PC-9 (cell line): ENCODE measurements at regions not wholly inside any gene's neighbourhood (a gene's known extent, or its start where the extent isn't known, plus 50 kb on each side); places are given as distances from the start of the nearest gene placed in this dataset.

Source experiments
- BruUV-seq: library from RNA; stranded (reverse); fragments of 400-500 nt; replicated peaks from 2 replicates; lab custom pipeline; 2021; lab: Mats Ljungman, UMichigan
- CTCF ChIA-PET: fragments of 300-600 bp; sonication (Branson Sonifier 250); formaldehyde crosslinking; loops from one replicate; lab custom pipeline; 2022; ENCODE audit warnings: antibody characterized with exemption; lab: Charles Lee
- POLR2A ChIA-PET: fragments of 300-600 bp; sonication (Branson Sonifier 250); formaldehyde crosslinking; loops from one replicate; lab custom pipeline; 2022; ENCODE audit warnings: antibody characterized with exemption; ENCODE audit not compliant: unreplicated experiment; lab: Charles Lee
- DNase-seq, 2 experiments: peaks; one replicate each; pipeline versions ENCODE4 v3.0.0 to v3.0.0-alpha.2; 2015 to 2022; ENCODE audit warnings: mixed read lengths in 1 of 2
- H2AFZ ChIP-seq: fragments of 200-600 bp; sonication (generic); 2 replicates; pipeline ENCODE4 v1.8.1; 2017; ENCODE audit warnings: antibody characterized with exemption
- H3F3A ChIP-seq: fragments of 200-600 bp; sonication (generic); 2 replicates; pipeline ENCODE4 v1.8.1; 2017; ENCODE audit warnings: antibody characterized with exemption, mild to moderate bottlenecking, low read depth; ENCODE audit not compliant: insufficient read depth
- H3K27ac ChIP-seq: fragments of 200-600 bp; sonication (generic); 2 replicates; pipeline ENCODE4 v1.6.1; 2016; ENCODE audit warnings: mixed run types
- H3K27me3 ChIP-seq: fragments of 200-600 bp; sonication (generic); 2 replicates; pipeline ENCODE4 v1.6.1; 2016; ENCODE audit warnings: low read depth, mixed run types; ENCODE audit not compliant: insufficient read depth
- H3K36me3 ChIP-seq: fragments of 200-600 bp; sonication (generic); 2 replicates; pipeline ENCODE4 v1.6.1; 2016; ENCODE audit warnings: low read depth, mixed run types
- H3K4me1 ChIP-seq: fragments of 200-600 bp; sonication (generic); replicated peaks from 2 replicates; pipeline ENCODE4 v1.6.1; 2016; ENCODE audit warnings: mixed run types; ENCODE audit not compliant: insufficient read depth
- H3K4me2 ChIP-seq: fragments of 200-600 bp; sonication (generic); 2 replicates; pipeline ENCODE4 v1.6.1; 2017; ENCODE audit warnings: mixed run types
- H3K4me3 ChIP-seq: fragments of 200-600 bp; sonication (generic); 2 replicates; pipeline ENCODE4 v1.6.1; 2016; ENCODE audit warnings: mixed run types
- H3K79me2 ChIP-seq: fragments of 200-600 bp; sonication (generic); 2 replicates; pipeline ENCODE4 v1.6.1; 2017; ENCODE audit warnings: low read depth, mixed run types
- H3K9me2 ChIP-seq: fragments of 200-600 bp; sonication (generic); 2 replicates; pipeline ENCODE4 v1.8.1; 2017; ENCODE audit warnings: mild to moderate bottlenecking; ENCODE audit not compliant: insufficient read depth
- H3K9me3 ChIP-seq: fragments of 200-600 bp; sonication (generic); 2 replicates; pipeline ENCODE4 v1.8.1; 2016; ENCODE audit warnings: low read depth; ENCODE audit not compliant: insufficient read depth
- H4K20me1 ChIP-seq: fragments of 200-600 bp; sonication (generic); 2 replicates; pipeline ENCODE4 v1.8.1; 2017; ENCODE audit not compliant: insufficient read depth
- EZH2 ChIP-seq: fragments of 200-600 bp; sonication (generic); IDR thresholded peaks from 2 replicates; pipeline ENCODE4 v1.8.0; 2017; ENCODE audit warnings: antibody characterized with exemption, low read depth
- intact Hi-C: fragments of 100-400 bp; cut with micrococcal nuclease; formaldehyde crosslinking; loops from one replicate; pipeline ENCODE4 v1.10.0; 2022; ENCODE audit not compliant: unreplicated experiment
- TF ChIP-seq, protein P1 (sequence below): fragments of 200-600 bp; sonication (generic); conservative IDR thresholded peaks from 2 replicates; pipeline ENCODE4 v1.6.1; 2017; ENCODE audit warnings: mixed run types, antibody characterized with exemption, mild to moderate bottlenecking, moderate library complexity

DNA sequence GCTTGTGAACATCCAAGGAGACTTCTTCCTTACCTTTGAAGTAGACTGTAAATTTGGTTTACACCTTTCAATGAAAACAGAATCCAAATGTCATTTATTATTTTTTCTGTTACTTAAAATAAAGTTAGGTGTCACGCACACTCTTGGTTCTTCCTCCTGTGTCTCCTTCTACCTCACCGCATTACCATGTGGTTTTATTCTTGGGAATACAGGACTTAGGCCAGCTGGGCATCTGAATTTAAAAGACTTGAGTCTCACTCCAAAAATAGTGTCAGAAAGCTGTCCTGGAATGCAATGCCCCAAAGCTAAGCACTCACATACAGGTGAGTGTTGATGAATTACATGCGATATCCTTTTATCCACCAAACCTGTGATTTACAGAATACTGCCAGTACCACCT is 66.4 kb downstream of the MAF start:
- Histone ChIP-seq H3K4me2 (no peak overlapping the region), H3K4me3 (no peak overlapping the region), H4K20me1 (no peaks in the 10 kb centered on the region), H3K27me3 (peaks cover 33% of the 10 kb centered on the region), H2AFZ (no peak overlapping the region), H3F3A (no peaks in the 10 kb centered on the region), H3K9me2 (no peaks in the 10 kb centered on the region; the same call in 1 of the 2 replicates), H3K36me3 (no peaks in the 10 kb centered on the region), H3K4me1 (no peaks in the 10 kb centered on the region), H3K27ac (no peak overlapping the region), H3K79me2 (no peaks in the 10 kb centered on the region), H3K9me3 (no peaks in the 10 kb centered on the region)
- intact Hi-C loops: no loop called here
- no TSS peak for BruUV-seq
- DNase-seq: no peak
- ChIA-PET CTCF (no interaction called here), POLR2A (no interaction called here)
- TF ChIP-seq, protein P1, sequence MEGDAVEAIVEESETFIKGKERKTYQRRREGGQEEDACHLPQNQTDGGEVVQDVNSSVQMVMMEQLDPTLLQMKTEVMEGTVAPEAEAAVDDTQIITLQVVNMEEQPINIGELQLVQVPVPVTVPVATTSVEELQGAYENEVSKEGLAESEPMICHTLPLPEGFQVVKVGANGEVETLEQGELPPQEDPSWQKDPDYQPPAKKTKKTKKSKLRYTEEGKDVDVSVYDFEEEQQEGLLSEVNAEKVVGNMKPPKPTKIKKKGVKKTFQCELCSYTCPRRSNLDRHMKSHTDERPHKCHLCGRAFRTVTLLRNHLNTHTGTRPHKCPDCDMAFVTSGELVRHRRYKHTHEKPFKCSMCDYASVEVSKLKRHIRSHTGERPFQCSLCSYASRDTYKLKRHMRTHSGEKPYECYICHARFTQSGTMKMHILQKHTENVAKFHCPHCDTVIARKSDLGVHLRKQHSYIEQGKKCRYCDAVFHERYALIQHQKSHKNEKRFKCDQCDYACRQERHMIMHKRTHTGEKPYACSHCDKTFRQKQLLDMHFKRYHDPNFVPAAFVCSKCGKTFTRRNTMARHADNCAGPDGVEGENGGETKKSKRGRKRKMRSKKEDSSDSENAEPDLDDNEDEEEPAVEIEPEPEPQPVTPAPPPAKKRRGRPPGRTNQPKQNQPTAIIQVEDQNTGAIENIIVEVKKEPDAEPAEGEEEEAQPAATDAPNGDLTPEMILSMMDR: no peak
- TF ChIP-seq EZH2: no peak

DNA sequence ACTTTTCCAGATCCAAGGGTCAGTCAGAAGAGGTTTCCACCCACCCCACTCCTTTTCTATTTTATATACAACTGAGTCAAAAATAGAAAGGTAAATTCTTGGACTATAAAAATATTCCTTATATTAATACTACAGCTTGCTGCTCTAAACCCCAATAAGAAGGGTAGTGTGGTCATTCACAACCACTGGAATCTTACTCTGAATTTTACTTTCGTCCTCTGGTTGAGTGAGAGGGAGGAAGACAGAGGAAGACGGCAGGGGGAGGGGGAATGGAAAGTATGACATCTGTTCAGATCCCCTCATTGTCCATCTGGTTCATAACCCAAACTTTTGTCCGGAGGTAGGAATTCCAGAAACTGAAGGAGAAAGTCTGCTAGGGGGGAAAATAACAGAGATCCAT is 67.2 kb downstream of the MAF start:
- Histone ChIP-seq H3K9me2 (no peaks in the 10 kb centered on the region; the same call in 1 of the 2 replicates), H3K4me3 (no peak overlapping the region), H3K27me3 (peaks cover 30% of the 10 kb centered on the region), H4K20me1 (no peaks in the 10 kb centered on the region), H3K4me1 (no peaks in the 10 kb centered on the region), H3K27ac (no peak overlapping the region), H3K79me2 (no peaks in the 10 kb centered on the region), H3K36me3 (no peaks in the 10 kb centered on the region), H3F3A (no peaks in the 10 kb centered on the region), H3K9me3 (no peaks in the 10 kb centered on the region), H3K4me2 (no peak overlapping the region), H2AFZ (no peak overlapping the region)
- POLR2A ChIA-PET: no interaction called here
- TF ChIP-seq, protein P1: no peak
- TF ChIP-seq EZH2: no peak
- no peak for DNase-seq
- intact Hi-C loops: no loop called here
- BruUV-seq: no TSS peak
- CTCF ChIA-PET: no interaction called here

GRCh38 chr16:79532785-79533184 is 67.8 kb downstream of the MAF start:
- intact Hi-C loops: no loop called here
- no peaks in the 10 kb centered on the region; the same call in 1 of the 2 replicates for H3K9me2 ChIP-seq
- no peaks in the 10 kb centered on the region for H4K20me1 ChIP-seq
- no peak overlapping the region for H3K27ac ChIP-seq
- CTCF ChIA-PET: no interaction called here
- no peak for TF ChIP-seq EZH2
- TF ChIP-seq, protein P1: no peak
- H3K4me2 ChIP-seq: no peak overlapping the region
- peaks cover 25% of the 10 kb centered on the region for H3K27me3 ChIP-seq
- POLR2A ChIA-PET: no interaction called here
- H3K4me3 ChIP-seq: no peak overlapping the region
- H3F3A ChIP-seq: no peaks in the 10 kb centered on the region
- H3K4me1 ChIP-seq: no peaks in the 10 kb centered on the region
- no TSS peak for BruUV-seq
- no peaks in the 10 kb centered on the region for H3K79me2 ChIP-seq
- no peak overlapping the region for H2AFZ ChIP-seq
- no peaks in the 10 kb centered on the region for H3K36me3 ChIP-seq
- no peaks in the 10 kb centered on the region for H3K9me3 ChIP-seq
- DNase-seq: no peak
